GM21717 (cell line): ENCODE measurements at regions not wholly inside any gene's neighbourhood (a gene's known extent, or its start where the extent isn't known, plus 50 kb on each side); places are given as distances from the start of the nearest gene placed in this dataset.

ENCODE experiments used
- ATAC-seq: cut with Tn5 transposase; IDR thresholded peaks from one replicate; pipeline ENCODE4 v1.9.1; 2021; ENCODE audit warnings: mild to moderate bottlenecking, moderate library complexity; ENCODE audit not compliant: unreplicated experiment

DNA sequence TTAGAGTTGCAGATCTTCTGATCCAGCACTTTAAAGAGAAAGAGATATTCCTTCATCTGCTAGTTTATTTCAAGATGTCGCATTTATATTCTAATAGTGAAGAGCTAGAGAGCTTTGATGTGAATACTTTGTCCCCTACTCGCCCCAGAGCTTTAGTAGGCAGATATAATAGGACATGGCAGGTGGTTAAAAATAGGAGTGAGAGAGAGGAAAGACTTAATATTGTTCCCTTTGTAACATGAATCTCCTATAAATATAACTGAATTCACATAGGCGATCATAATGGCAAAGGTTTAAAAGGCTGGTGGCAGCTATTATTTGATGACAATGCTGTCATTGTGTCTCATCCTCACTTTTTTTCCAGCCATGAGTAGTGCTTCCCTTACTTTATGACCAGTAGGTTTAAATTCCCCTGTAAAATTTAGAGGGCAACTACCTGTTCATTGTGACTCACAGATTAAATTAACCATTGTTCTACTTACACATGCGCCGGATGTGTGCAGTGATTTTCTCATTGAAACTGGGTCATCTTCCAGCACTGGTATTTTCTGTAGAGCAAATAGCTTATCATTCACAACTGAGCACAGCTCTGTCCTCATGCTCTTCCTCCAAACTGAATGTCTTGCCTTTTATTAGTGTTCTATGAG is 906.7 kb upstream of the CELF2 start:
- no peak for ATAC-seq

DNA sequence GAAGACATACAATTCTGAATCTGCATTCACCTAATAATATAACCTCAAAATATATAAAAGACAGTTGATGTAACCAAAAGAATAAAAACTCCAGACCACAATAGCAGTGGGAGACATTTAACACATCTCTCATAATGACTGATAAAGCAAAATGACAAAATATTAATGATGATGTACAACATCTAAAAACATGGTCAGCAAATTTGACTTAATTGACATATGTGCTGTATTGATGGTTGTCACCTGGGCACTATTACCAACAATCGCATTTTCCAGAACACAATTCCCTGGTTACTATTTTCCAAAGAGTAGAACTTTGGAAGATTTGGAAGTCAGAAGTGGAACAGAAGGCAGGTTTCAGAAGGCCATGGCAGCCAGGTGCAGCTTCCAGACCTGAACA is 899.5 kb upstream of the CELF2 start:
- ATAC-seq: no peak

DNA sequence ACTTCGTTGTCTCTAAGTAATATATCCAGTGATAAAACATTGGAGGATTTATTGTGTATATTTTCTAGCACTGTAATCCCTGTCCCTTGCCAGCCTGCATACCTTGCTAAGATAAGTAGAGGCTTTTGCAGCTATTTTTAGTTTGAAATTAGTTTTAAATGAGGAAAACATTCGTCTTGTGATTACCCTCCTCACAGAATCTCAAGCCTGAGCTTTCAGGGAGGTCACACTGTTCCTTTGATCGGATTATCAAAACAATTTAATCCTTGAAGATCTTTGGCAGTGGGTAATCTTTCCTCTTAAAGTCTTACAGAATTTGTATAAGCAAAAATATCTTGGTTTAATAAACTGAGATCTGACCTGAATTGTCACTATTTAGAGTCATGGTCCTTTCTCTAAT is 897.0 kb upstream of the CELF2 start:
- ATAC-seq: no peak

DNA sequence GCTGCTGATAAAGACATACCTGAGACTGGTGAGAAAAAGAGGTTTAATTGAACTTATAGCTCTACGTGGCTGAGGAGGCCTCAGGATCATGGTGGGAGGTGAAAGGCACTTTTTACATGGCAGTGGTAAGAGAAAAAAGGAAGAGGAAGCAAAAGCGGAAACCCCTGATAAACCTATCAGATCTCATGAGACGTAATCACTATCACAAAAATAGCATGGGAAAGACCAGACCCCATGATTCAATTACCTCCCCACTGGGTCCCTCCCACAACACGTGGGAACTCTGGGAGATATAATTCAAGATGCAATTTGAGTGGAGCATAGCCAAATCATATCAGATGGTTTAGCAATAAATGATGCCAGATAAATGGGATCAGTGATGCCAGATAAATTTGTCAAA is 892.0 kb upstream of the CELF2 start:
- no peak for ATAC-seq

DNA sequence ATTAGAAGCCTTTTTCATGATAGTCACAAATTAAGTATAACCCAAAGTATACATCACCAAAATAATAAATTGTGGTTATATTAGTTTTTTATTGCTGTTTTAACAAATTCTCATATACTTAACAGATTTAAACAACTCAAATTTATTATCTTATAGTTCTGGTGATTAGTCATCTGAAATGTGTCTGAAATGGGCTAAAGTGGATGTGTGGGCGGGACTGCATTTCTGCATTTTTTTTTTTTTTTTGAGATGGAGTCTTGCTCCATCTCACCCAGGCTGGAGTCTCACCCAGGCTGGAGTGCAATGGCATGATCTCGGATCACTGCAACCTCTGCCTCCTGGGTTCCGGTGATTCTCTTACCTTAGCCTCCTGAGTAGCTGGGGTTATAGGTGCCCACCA is 891.5 kb upstream of the CELF2 start:
- no peak for ATAC-seq

DNA sequence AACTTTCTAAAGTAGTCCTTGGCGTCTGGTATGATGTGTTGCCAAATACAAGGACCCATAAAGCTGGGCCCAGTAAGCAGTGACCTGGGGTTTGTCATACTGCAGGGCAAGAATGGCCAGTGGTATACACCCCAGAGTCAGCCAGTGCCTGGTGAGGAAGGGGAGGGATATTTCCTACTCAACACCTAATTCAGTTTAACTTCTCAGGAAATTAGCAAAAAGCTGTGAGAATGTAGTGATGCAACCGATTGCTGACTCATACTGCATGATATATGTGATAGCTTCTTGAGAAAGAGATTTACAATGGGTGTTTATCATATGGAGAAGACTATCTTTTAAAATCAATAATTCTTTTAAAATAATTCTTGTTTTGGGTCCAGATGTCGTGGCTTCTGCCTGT is 889.3 kb upstream of the CELF2 start:
- ATAC-seq: no peak

DNA sequence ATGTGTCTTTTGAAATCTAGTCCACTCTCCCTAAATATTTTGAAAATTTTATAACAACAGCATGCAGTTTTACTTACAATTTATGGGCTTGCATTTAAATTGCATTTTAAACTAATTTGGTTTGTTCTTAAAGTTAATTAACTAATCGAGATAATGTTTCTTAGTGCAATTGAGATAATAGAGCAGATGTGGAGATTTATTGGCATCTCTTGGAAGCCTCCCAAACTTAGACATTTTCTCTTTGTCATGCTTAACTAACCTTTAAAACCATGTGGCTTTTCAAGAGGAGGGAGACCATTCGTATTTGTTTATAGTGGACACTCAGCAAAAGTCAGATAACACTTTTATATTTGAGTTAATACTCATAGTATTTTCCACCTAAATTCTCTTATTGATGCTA is 887.0 kb upstream of the CELF2 start:
- no peak for ATAC-seq

DNA sequence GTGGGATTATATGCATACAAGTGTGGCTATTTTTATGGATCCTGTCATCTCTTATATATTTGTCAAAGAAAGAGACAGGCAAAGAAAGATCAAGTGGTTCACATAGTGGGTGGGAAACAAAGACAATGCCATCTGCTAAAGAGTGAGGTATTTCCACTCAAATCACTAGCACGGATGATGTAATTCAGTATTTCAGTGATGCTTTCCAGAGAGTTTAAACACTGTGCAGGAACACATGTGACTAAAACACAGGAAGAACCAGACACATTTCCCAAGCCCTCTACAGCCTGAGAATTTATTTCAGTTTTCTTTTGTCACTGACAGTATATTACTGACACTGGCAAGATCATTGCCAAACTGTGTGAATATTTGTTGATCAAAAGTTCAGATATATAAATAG is 885.7 kb upstream of the CELF2 start:
- no peak for ATAC-seq

DNA sequence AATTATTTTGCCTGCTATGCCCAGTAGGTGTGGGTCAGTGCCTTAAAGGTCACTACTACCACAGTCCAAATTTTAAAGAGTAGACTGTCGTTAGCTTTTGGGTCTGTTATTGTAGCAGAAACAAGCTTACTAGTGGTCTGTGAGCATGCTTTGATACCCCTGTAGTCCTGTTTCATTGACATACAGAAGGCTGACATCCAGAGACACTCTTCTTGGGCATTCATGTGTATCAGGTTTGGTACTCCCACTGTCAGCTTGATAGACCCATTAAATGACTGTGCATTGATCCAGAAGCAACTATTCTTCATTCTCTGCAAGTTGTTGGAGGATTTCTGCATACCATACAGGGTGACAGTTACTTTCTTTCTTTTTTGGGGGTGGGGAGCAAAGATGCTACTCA is 884.4 kb upstream of the CELF2 start:
- ATAC-seq: no peak

DNA sequence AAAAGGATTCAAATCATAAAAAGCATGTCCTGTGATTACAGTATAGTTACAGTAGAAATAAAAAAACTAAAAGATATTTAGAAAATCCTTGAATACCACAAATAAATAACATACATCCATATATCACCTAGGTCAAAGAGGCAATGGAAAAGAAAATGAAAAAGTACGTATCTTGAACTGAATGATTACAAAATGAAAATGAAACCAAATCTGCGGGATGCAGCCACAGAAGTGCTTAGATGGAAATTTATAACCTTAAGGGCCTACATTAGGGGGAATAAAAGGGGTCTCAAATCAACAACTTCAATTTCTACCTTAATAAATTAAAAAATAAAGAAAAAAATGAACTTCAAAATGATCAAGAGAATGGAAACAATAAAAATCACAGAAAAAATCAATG is 879.0 kb upstream of the CELF2 start:
- no peak for ATAC-seq

DNA sequence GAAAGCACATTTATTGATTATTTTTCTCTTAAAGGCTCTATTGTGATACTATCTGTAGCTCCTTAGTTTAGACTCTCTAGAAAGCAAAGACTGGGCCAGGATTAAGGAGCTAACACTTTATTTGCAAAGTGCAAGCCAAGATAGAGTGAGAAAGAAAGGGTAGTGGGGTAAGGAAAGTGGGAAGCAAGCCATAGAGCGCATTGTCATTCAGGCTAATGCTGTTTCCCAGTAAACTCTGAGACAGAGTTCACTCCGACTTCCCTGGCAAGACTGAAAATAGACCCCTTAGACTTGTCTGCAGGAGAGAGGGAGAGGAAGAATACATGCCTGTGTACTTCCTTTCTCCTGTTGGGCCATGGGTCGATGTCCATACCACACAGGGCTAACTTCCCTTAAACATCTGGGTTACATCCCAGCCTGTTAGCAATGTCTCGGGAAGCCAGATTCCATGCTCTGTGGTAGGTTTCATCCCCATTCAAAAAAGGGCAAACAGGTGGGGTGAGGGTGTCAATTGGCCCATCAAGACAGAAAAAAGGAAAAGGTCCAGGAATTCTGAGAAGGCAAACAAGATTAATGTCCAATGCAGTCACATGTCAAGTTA is 875.8 kb upstream of the CELF2 start:
- ATAC-seq: no peak

DNA sequence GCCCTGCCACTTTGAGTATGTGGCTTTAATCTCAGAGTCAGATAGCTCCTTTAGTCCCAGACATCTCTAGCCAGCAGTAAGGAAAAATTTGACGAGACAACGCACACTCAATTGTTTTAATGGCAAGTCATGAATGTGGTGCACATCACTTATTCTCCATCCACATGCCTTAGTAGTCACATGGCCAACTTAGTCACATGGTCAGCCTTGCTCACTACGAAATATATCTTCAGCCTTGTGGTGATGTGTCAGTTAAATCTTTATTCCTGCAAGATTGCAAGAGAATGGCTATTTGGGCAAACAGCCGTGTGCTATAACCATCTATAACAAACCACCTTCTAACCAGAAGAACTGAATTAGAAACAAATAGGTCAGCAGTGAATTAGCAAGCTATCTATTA is 871.1 kb upstream of the CELF2 start:
- ATAC-seq: no peak

DNA sequence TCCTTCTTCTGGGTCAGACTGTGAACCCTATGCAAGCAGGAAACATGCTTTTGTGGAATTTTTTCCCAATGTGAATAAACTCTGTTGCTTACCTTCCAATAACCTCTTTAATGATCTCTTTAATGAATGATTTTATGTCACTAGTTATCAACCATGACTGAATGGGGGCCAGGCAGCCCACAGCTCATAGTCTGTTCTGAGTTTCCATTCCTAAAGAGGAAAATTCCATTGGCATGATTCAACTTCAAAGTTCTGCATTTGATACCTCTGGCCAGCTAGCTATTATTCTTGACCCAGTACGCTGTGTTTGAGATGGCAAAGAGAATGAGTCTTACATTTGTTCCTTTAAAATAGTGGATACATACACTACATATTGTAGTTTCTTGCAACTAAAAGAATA is 867.8 kb upstream of the CELF2 start:
- no peak for ATAC-seq

DNA sequence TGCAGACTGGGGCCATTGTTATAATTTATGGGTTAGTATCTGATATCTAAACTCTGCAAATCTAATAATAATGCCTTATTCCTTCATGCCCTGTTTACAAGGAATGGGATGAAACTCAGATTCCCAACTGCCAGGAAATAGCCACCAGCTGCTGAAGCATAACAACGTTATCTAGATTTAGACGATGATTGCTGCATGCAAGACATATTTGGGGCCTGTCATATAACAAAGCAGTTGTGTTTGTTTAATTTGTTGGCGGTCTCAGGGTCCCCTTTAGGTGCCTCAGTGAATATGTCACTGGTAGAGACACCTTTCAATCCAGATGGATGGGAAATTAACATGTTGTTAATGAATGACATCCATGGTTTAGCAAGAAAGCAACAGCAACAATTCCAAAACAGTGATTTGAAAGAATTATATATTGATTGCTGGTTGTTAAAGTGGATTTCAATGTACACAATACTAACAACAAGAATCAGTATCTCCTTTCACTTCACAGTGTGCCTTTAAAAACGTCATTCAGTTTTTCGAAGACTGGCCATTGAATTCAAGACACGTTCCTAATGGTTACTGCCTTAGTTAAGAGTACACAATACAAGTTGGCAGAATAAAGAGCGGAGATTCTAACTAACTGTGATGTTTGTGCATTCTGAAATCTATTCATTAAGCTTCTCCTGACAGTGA is 860.6 kb upstream of the CELF2 start:
- ATAC-seq: no peak

DNA sequence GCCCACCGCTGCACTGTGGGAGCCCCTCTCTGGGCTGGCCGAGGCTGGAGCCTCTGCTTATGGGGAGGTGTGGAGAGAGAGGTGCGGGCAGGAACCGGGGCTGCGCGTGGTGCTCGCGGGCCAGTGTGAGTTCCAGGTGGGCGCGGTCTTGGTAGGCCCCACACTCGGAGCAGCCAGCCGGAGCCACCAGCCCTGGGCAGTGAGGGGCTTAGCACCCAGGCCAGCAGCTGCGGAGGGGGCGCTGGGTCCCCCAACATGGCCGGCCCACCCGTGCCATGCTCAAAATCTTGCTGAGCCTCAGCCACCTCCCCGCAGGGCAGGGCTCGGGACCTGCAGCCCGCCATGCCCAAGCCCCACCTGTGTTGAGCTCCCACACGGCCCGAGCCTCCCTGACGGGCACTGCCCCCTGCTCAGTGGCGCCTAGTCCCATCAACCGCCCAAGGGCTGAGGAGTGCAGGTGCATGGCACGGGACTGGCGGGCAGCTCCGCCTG is 856.8 kb upstream of the CELF2 start:
- no peak for ATAC-seq

DNA sequence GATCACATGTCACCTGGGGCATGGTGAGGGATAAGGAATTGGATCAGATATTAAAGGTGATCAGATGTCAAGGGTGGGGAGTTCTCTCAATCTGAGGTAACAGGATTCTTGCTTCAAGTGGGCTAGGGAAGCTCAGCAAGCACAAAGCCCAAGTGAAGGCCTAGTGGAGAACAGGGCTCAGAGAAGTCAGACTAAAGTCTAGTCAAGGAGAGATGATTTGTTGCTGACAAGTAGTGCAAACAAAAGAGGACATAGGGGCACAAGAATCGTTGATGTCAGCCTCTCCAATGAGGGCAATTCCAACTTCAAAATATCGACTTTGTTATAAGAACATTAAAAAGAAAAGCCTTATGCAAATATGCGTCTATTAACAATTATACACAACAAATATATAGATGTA is 852.8 kb upstream of the CELF2 start:
- ATAC-seq: no peak

DNA sequence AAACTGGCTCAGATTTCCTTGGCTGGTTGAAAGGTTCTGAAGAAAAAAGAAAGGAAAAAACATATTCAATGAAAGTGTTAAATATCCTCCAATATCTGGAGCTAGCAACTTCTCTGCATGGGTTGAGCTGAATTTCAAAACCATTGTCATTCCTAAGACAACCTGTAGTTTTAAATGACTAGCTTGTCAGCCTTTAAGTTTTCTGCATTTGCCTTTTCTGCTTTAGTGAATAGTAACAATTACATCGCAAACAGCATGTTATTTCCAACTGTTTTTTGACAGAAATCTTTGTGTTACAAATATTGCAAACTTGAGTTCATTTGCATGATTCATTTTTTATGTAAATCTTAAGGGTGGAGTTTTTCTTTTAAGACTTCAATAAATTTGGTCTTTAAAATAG is 852.3 kb upstream of the CELF2 start:
- no peak for ATAC-seq

DNA sequence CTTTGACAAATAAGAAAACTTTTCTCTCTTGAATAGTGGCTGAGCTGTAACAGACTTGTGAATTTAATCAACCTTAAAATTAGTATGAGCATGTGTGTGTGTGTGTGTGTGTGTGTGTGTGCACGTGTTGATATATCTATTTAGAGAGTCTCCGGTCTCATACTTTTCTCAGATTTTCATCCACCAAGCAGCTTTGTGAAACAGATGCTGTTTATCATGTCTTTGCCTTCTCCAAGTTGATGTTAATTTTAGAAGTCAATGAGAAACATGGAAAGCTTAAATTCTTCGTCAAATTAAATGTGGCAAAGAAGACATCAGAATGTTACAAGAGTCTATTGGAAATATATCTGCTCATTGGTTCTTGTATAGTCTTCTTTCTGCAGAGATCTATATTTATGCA is 839.2 kb upstream of the CELF2 start:
- ATAC-seq: no peak

DNA sequence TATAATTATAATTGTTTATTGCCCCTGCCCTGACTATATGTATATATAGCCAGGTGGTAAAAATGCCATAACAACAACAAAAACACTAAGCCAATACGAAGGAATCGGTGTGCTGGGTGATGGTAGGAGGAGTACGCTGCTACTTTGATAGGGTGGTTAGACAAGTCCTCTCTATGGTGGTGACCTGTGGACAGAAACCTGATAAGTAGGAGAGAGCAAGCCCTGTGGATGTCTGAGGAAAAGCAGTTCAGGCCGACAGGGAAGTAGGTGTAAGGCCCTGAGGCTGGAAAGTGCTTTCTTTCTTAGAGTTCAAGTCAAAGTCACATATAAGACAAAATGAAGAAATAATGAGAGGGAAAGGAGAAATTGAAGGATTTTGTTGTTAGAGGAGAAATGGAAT is 823.8 kb upstream of the CELF2 start:
- ATAC-seq: no peak

DNA sequence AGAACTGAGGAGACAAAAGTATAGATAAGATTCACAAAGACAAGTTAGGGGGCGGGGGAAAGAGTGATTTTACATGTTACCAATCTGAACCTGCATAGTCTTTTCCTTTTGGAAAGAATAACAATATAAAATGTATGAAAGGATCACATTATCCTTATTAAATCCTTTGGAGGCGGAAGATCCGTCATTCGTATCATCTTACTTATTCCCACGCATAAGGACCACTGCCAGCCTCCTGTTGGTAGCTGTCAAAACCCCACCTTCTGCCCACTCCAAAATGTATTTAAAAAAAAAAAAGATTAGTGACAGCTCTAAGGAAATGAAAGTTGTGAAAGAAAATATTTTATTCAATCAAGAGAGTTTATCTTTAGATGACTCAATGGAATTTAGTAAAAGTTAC is 821.0 kb upstream of the CELF2 start:
- ATAC-seq: no peak

DNA sequence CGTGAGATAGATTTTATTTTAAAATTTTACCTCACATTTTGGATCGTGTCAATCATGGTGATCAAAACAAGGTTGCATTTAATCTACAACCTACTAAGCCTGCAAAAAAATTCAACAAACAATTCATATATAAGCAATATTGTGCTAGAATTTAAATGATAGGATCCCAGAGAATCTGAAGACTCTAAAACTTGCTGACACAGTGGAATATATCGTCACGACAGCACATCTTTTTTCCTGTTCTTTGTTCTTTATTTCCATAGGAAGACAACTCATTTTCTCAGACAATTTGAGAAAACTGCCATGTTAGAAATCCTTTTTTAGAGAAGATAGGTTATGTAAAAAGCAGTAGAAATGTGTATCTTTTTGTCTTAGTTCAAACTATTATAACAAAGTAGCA is 820.2 kb upstream of the CELF2 start:
- ATAC-seq: no peak

DNA sequence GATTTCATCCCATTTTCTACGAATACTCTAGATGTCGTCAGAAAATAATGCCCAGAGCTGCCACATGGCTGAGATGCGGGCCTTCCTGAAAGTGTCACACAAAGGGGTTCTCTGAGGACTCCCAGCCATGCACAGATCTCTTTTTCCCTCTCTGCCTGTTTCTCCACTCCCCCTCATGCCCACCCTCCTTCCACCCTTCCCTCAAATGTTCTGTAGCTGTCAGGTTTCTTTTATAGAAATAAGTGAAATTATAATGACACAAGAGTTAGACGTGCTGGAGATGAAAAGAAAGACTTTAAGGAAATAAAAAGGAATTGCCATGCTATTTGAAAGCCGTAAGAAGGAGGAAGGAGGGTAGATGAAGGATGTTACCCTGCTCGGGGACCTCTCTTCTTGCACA is 819.3 kb upstream of the CELF2 start:
- ATAC-seq: no peak

DNA sequence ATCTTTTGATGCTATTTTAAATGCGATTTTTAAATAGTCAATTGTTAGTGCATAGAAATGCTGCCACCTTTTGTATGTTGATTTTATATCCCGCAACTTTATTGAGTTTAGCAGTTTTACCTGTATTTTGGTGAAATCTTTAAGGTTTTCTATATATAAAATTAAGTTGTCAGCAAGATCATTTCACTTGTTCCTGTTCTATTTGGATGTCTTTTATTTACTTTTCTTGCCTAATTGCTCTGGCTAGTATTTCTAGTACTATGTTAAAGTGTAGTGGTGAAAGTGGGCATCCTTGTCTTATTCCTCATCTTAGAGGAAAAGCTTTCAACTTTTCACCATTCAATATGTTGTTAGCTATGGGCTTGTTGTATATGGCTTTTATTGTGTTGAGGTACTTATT is 813.3 kb upstream of the CELF2 start:
- ATAC-seq: no peak
